ENCODE measurements at regions not wholly inside any gene's neighbourhood (a gene's known extent, or its start where the extent isn't known, plus 50 kb on each side); places are given as distances from the start of the nearest gene placed in this dataset.

DNA sequence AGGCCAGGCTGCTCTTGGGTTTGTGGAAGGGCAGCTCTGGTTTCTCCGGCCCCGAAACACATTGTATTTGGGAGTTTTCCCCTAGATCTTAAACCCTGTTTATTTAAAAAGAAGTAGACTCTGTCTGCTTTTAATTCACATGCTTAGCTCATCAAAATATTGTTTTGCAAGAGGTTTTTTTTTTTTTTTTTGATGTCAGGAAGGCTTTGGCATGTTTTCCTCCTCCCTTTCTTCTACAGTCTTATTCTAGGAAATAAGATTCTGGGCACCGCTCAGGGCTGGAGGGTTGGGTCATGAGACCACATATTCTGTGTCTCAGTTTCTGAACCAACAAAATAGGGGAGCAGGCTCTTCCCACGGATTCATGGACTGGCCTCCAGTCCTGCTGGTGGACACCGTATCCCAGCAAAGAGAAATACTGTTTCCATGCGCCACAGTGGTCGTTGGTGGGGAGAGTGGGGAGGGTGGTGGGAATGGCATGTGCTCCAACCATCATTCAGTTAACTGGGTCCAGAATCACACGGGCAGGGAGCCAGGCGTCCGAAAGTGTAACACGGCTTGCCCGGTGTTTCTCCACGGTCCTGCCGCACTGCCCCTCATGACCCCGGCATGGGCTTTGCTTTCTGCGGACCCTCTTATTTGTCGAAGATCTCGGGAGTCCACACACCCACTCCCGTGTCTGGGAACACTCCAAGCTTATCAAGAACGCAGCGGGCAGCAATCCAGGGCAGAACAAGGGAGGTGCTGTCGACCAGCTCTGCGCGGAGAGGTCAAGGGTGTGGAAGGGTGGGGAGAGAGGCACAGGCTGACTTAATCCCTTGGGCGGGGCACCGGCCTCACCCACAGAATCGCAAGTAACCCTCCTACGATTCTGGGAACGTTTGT, 176.7 kb downstream of the GLI2 start:
- Mint-ChIP-seq H3K4me3 (no peak overlapping the region), H3K27ac (no peak overlapping the region), H3K36me3 (no peaks in the 10 kb centered on the region), H3K9me3 (no peaks in the 10 kb centered on the region), H3K27me3 (no peaks in the 10 kb centered on the region), H3K4me1 (no peaks in the 10 kb centered on the region)

GRCh38 chr2:120913972-120914838, 178.5 kb downstream of the GLI2 start:
- H3K27me3 Mint-ChIP-seq, result no peaks in the 10 kb centered on the region
- H3K36me3 Mint-ChIP-seq, result no peaks in the 10 kb centered on the region
- no peak overlapping the region for H3K27ac Mint-ChIP-seq
- no peak overlapping the region for H3K4me3 Mint-ChIP-seq
- H3K4me1 Mint-ChIP-seq, result no peaks in the 10 kb centered on the region
- H3K9me3 Mint-ChIP-seq, result no peaks in the 10 kb centered on the region

DNA sequence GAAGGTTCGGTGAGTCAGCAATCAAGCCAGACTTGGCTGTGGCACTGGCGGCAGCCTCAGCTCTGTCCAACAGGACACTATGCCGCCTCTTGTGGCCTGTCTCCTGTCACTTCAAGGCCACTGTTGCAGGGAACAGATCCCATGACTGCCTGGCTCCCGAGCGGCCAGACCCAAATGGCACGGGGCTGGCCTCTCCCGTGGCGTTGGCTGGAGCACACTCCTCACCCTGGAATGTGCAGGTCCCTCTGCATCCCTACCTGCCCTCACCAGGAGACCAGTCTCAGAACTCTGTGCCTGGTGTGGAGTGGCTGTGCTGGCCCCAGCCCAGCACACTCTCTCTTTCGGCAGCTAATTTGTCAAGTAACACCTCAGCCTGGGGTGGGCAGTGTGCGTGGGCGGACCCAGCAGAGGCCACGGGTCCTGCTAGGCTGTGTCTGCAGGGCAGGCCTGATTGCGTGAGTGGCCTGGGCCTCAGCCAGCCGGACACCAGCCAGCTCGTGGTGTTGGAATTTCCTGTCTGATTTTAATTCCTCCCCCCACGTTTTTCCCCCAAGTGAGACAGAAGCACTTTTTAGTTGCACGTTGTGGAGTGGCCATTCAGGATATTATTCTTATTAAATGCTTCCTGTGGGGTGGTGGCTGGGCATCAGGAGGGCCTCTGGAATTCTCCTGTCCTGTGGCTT, 179.3 kb downstream of the GLI2 start:
- Mint-ChIP-seq H3K4me3 (no peak overlapping the region), H3K27ac (no peak overlapping the region), H3K9me3 (no peaks in the 10 kb centered on the region), H3K4me1 (no peaks in the 10 kb centered on the region), H3K36me3 (no peaks in the 10 kb centered on the region), H3K27me3 (no peaks in the 10 kb centered on the region)

- Mint-ChIP-seq H3K27ac (no peak overlapping the region), H3K9me3 (no peaks in the 10 kb centered on the region), H3K4me3 (no peak overlapping the region), H3K36me3 (no peaks in the 10 kb centered on the region), H3K4me1 (no peaks in the 10 kb centered on the region), H3K27me3 (no peaks in the 10 kb centered on the region)
These were observed 180.0 kb downstream of the GLI2 start for GRCh38 chr2:120915670-120916069.

GRCh38 chr2:120916446-120916845, 180.8 kb downstream of the GLI2 start:
- Mint-ChIP-seq H3K27ac (no peak overlapping the region), H3K27me3 (no peaks in the 10 kb centered on the region), H3K4me3 (no peak overlapping the region), H3K9me3 (no peaks in the 10 kb centered on the region), H3K4me1 (no peaks in the 10 kb centered on the region), H3K36me3 (no peaks in the 10 kb centered on the region)

- no peaks in the 10 kb centered on the region for H3K9me3 Mint-ChIP-seq
- no peak overlapping the region for H3K4me3 Mint-ChIP-seq
- no peaks in the 10 kb centered on the region for H3K4me1 Mint-ChIP-seq
- H3K27ac Mint-ChIP-seq, result no peak overlapping the region
- no peaks in the 10 kb centered on the region for H3K27me3 Mint-ChIP-seq
- H3K36me3 Mint-ChIP-seq, result no peaks in the 10 kb centered on the region
These were observed 182.2 kb downstream of the GLI2 start for GRCh38 chr2:120917886-120918285.

GRCh38 chr2:120919216-120919615, 183.5 kb downstream of the GLI2 start:
- H3K4me3 Mint-ChIP-seq, result no peak overlapping the region
- no peaks in the 10 kb centered on the region for H3K9me3 Mint-ChIP-seq
- H3K4me1 Mint-ChIP-seq, result no peaks in the 10 kb centered on the region
- H3K27me3 Mint-ChIP-seq, result no peaks in the 10 kb centered on the region
- H3K27ac Mint-ChIP-seq, result no peak overlapping the region
- H3K36me3 Mint-ChIP-seq, result no peaks in the 10 kb centered on the region

GRCh38 chr2:120919771-120920453, 184.2 kb downstream of the GLI2 start:
- Mint-ChIP-seq H3K4me3 (no peak overlapping the region), H3K27ac (no peak overlapping the region), H3K36me3 (no peaks in the 10 kb centered on the region), H3K9me3 (no peaks in the 10 kb centered on the region), H3K4me1 (no peaks in the 10 kb centered on the region), H3K27me3 (no peaks in the 10 kb centered on the region)

- H3K27ac Mint-ChIP-seq, result no peak overlapping the region
- H3K9me3 Mint-ChIP-seq, result no peaks in the 10 kb centered on the region
- H3K4me3 Mint-ChIP-seq, result no peak overlapping the region
- H3K27me3 Mint-ChIP-seq, result no peaks in the 10 kb centered on the region
- H3K36me3 Mint-ChIP-seq, result no peaks in the 10 kb centered on the region
- H3K4me1 Mint-ChIP-seq, result no peaks in the 10 kb centered on the region
These were observed 184.9 kb downstream of the GLI2 start for GRCh38 chr2:120920454-120921148.

DNA sequence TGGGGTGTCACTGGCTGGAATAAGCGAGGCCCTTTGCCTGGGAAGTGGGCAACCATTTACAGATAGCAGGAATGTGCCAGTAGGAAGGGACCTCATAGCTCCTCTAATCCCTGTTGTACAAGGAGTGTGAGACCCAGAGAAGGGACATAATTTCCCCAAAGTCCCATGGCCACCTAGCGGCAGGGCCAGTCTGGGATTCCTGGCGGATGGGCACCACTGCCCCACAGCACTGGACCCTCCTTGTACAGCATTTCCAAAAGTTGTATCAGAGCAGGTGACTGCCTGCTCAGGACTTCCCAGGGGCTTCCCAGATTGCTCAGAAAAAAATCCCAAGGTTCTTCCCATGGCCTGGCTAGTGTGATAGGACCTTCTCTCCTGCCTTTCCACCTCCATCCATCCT, 185.8 kb downstream of the GLI2 start:
- Mint-ChIP-seq H3K9me3 (no peaks in the 10 kb centered on the region), H3K27me3 (no peaks in the 10 kb centered on the region), H3K4me1 (no peaks in the 10 kb centered on the region), H3K4me3 (no peak overlapping the region), H3K36me3 (no peaks in the 10 kb centered on the region), H3K27ac (no peak overlapping the region)

GRCh38 chr2:120922571-120923332, 187.1 kb downstream of the GLI2 start:
- no peaks in the 10 kb centered on the region for H3K36me3 Mint-ChIP-seq
- H3K9me3 Mint-ChIP-seq, result no peaks in the 10 kb centered on the region
- no peak overlapping the region for H3K27ac Mint-ChIP-seq
- H3K27me3 Mint-ChIP-seq, result no peaks in the 10 kb centered on the region
- no peaks in the 10 kb centered on the region for H3K4me1 Mint-ChIP-seq
- H3K4me3 Mint-ChIP-seq, result no peak overlapping the region

DNA sequence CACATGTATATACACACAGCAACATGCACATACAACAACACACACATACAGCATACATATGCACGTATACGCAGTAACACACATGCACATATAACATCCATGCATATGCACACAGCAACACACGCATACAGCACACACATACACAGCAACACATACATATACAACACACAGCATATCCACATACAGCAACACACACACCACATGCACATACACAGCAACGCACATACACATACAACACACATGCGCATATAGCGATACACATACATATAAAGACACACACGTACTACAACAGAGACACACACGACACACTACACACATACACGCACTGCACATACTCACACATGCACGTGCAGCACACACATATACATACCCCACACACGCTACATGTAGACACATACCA, 187.8 kb downstream of the GLI2 start:
- Mint-ChIP-seq H3K27ac (no peak overlapping the region), H3K9me3 (no peaks in the 10 kb centered on the region), H3K4me1 (no peaks in the 10 kb centered on the region), H3K27me3 (no peaks in the 10 kb centered on the region), H3K36me3 (no peaks in the 10 kb centered on the region), H3K4me3 (no peak overlapping the region)

DNA sequence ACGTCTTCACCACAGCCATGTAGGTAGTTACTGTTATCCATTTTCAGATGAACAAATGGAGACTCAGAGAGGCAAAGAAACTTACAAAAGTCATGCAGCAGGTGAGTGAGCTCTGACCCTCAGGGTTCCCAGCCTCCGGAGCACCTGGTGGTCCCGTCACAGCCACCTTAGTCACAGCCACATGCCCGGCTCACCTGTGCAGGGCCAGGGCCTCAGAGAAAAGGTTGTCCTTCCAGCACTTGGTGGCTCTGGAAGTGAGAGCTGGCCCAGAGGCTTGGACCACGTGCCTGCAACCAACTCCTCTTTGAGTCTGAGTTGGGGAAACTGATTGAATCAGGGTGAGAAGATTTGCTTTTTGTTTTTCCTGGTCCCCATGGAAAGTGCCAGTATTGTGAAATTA, 189.3 kb downstream of the GLI2 start:
- Mint-ChIP-seq H3K4me1 (no peaks in the 10 kb centered on the region), H3K4me3 (no peak overlapping the region), H3K9me3 (no peaks in the 10 kb centered on the region), H3K27ac (no peak overlapping the region), H3K36me3 (no peaks in the 10 kb centered on the region), H3K27me3 (no peaks in the 10 kb centered on the region)

GRCh38 chr2:120926463-120927264, 191.0 kb downstream of the GLI2 start:
- no peak overlapping the region for H3K27ac Mint-ChIP-seq
- H3K4me1 Mint-ChIP-seq, result no peaks in the 10 kb centered on the region
- no peaks in the 10 kb centered on the region for H3K36me3 Mint-ChIP-seq
- no peaks in the 10 kb centered on the region for H3K9me3 Mint-ChIP-seq
- no peaks in the 10 kb centered on the region for H3K27me3 Mint-ChIP-seq
- no peak overlapping the region for H3K4me3 Mint-ChIP-seq
